ENCODE measurements at regions not wholly inside any gene's neighbourhood (a gene's known extent, or its start where the extent isn't known, plus 50 kb on each side); places are given as distances from the start of the nearest gene placed in this dataset.

DNA sequence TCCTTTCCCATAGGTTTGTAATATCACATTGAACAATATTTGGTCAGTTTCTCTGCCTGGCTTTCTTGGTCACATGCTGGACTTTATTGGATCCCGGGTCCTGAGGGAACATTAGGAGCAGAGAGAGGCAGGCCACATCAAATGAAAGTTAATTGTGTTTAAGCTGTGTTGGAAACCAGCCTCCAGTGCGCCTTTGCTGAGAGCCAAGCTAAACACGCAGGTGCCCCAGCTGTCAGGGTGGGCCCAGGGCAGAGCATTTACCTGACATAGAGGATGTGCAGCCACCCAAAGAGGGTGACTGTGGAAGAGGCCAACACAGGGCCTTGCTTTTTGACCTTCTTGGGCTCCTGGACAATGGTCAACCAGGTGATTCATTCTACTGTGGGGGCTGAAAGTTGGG, 149.3 kb downstream of the EBLN2 start:
- Histone ChIP-seq H3K9me3 (replicated peaks; ENCODE audit: low read length) (no peaks in the 10 kb centered on the region), H3K4me2 (ENCODE audit: low read length) (no peak overlapping the region), H3K27me3 (ENCODE audit: control insufficient read depth, insufficient read depth, low read length) (no peaks in the 10 kb centered on the region), H3K4me3 (ENCODE audit: low read length) (no peak overlapping the region), H3K4me1 (ENCODE audit: control insufficient read depth, insufficient read depth, low read length) (peaks cover 8% of the 10 kb centered on the region), H3K9ac (ENCODE audit: low read depth, low read length) (no peak overlapping the region), H3K36me3 (ENCODE audit: insufficient read depth, low read length) (no peaks in the 10 kb centered on the region)

DNA sequence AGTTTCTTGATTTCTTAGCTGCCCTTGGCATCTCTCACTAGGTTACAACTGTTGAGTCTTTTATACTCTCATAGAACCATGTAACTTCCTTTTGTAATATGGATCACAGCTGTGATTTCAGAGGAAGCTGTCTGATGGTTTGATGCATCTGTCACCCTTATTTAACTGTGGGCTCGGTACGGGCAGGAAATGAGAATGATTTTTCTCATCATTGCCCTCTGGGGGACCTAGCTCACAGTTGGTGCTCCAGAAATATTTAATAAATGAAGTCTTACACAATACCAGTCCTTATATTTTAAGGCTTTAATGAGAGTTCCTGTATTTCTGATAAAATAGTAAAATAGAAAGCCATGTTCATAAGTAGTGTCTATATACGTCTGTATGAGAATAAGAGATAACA, 151.2 kb downstream of the EBLN2 start:
- H3K36me3 ChIP-seq (ENCODE audit: insufficient read depth, low read length) = no peaks in the 10 kb centered on the region
- H3K9me3 ChIP-seq (replicated peaks; ENCODE audit: low read length) = no peaks in the 10 kb centered on the region
- H3K27me3 ChIP-seq (ENCODE audit: control insufficient read depth, insufficient read depth, low read length) = no peaks in the 10 kb centered on the region
- no peak overlapping the region for H3K9ac ChIP-seq (ENCODE audit: low read depth, low read length)
- H3K4me2 ChIP-seq (ENCODE audit: low read length) = no peak overlapping the region
- H3K4me1 ChIP-seq (ENCODE audit: control insufficient read depth, insufficient read depth, low read length) = peaks cover 8% of the 10 kb centered on the region
- H3K4me3 ChIP-seq (ENCODE audit: low read length) = no peak overlapping the region

DNA sequence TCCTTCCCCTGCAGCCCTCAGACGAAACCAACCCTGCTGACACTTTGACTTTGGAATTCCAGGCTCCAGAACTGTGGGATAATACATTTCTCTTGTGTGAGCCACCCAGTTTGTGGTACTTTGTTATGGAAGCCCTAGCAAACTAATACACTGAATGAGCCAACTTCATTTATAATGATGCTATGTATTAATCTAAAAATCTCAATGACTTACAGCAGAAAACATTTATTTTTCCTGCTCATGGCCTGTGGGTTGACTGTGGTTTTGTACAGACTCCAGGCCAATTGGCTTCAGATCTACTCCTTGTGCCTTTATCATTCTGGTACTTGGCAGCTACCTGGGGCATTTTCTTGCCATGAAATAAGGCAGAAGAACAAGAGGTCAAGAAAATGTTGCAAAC, 152.4 kb downstream of the EBLN2 start:
- no peak overlapping the region for H3K4me3 ChIP-seq (ENCODE audit: low read length)
- H3K9ac ChIP-seq (ENCODE audit: low read depth, low read length) = no peak overlapping the region
- peaks cover 8% of the 10 kb centered on the region for H3K4me1 ChIP-seq (ENCODE audit: control insufficient read depth, insufficient read depth, low read length)
- no peaks in the 10 kb centered on the region for H3K36me3 ChIP-seq (ENCODE audit: insufficient read depth, low read length)
- H3K9me3 ChIP-seq (replicated peaks; ENCODE audit: low read length) = no peaks in the 10 kb centered on the region
- no peaks in the 10 kb centered on the region for H3K27me3 ChIP-seq (ENCODE audit: control insufficient read depth, insufficient read depth, low read length)
- no peak overlapping the region for H3K4me2 ChIP-seq (ENCODE audit: low read length)

DNA sequence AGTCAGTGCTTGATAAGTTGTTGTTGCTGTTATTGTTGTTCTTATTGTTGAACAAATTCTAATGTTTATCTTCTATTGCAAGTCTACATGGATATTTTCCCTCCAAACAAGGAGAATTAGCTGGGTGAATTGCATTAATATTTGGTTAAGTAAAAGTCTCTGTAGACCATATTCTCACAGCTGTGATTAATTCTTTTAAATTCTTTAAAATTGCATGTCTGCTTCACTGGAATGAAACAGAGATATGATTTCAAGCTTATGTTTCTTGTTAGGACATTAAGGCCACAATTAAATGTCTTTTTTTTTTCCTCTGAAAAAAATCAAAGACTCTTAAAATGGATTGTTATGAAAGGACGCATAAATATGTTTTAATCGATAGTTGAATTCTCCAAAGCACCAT, 153.4 kb downstream of the EBLN2 start:
- no peak overlapping the region for H3K4me3 ChIP-seq (ENCODE audit: low read length)
- no peak overlapping the region for H3K4me2 ChIP-seq (ENCODE audit: low read length)
- H3K9ac ChIP-seq (ENCODE audit: low read depth, low read length) = no peak overlapping the region
- no peaks in the 10 kb centered on the region for H3K27me3 ChIP-seq (ENCODE audit: control insufficient read depth, insufficient read depth, low read length)
- no peaks in the 10 kb centered on the region for H3K9me3 ChIP-seq (replicated peaks; ENCODE audit: low read length)
- H3K36me3 ChIP-seq (ENCODE audit: insufficient read depth, low read length) = no peaks in the 10 kb centered on the region
- H3K4me1 ChIP-seq (ENCODE audit: control insufficient read depth, insufficient read depth, low read length) = peaks cover 8% of the 10 kb centered on the region

DNA sequence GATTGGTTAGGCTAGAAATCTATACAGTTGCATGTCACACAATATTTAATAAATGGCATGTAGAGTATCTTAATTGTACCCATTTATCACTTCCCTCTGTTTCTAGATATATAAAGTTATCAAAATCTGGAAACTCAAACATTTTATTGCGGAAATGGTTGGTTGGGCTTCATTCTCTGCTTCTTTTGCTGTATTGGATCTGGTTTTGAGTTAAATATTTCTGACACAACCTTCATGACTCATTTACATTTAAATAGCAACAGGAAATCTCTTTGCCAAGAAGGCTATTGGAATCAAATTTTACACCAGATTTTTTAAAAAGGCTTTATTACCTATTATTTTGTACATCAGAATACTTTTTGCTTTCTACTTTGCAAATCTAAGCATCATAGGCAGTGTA, 153.8 kb downstream of the EBLN2 start:
- H3K4me2 ChIP-seq (ENCODE audit: low read length) = no peak overlapping the region

DNA sequence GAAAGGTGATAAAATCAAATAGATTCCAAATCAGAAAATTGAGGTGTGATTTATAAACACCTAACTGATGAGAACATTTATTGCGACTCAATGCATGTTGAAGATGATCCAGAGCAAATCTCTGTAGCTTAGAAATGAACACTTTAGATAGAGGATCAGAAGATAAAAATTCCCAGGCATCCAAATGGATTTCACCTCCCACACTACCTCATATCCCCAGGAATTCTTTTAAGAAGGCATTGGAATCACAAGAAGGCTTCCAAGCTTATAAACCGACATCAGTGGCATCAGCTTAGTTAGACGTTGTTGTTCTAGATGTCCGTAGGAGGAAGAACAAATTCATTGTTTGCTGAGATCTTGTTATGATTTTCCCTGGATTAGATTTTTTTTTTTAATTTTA, 154.4 kb downstream of the EBLN2 start:
- H3K36me3 ChIP-seq (ENCODE audit: insufficient read depth, low read length) = no peaks in the 10 kb centered on the region
- H3K4me1 ChIP-seq (ENCODE audit: control insufficient read depth, insufficient read depth, low read length) = peaks cover 8% of the 10 kb centered on the region
- H3K4me2 ChIP-seq (ENCODE audit: low read length) = no peak overlapping the region
- no peak overlapping the region for H3K4me3 ChIP-seq (ENCODE audit: low read length)
- no peaks in the 10 kb centered on the region for H3K27me3 ChIP-seq (ENCODE audit: control insufficient read depth, insufficient read depth, low read length)
- no peak overlapping the region for H3K9ac ChIP-seq (ENCODE audit: low read depth, low read length)
- H3K9me3 ChIP-seq (replicated peaks; ENCODE audit: low read length) = no peaks in the 10 kb centered on the region

More for the DNA sequence above, 153.8 kb downstream of the EBLN2 start:
- no peak overlapping the region for H3K9ac ChIP-seq (ENCODE audit: low read depth, low read length)
- H3K36me3 ChIP-seq (ENCODE audit: insufficient read depth, low read length) = no peaks in the 10 kb centered on the region
- peaks cover 8% of the 10 kb centered on the region for H3K4me1 ChIP-seq (ENCODE audit: control insufficient read depth, insufficient read depth, low read length)
- H3K9me3 ChIP-seq (replicated peaks; ENCODE audit: low read length) = no peaks in the 10 kb centered on the region
- H3K27me3 ChIP-seq (ENCODE audit: control insufficient read depth, insufficient read depth, low read length) = no peaks in the 10 kb centered on the region
- no peak overlapping the region for H3K4me3 ChIP-seq (ENCODE audit: low read length)

DNA sequence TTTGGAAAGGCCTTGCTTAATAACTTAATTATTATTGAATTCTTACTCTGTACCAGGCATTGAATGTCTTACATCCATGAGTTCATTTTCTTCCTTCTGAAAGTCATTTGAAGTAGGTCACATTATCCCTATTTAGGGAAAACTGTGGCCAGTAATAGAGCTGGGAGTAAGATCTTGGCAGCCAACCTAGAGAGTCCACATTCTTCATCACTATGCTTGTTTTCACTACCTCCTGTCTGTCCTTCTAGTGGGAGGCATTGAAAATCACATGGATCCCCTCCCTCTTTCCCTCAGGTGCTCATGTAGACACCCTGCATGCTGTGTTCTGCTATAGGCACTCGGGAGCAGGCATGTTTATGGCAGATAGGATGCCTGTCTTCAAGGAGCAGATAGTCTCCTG, 154.9 kb downstream of the EBLN2 start:
- no peak overlapping the region for H3K4me3 ChIP-seq (ENCODE audit: low read length)
- H3K4me1 ChIP-seq (ENCODE audit: control insufficient read depth, insufficient read depth, low read length) = peaks cover 8% of the 10 kb centered on the region
- H3K9ac ChIP-seq (ENCODE audit: low read depth, low read length) = no peak overlapping the region
- H3K4me2 ChIP-seq (ENCODE audit: low read length) = no peak overlapping the region
- no peaks in the 10 kb centered on the region for H3K9me3 ChIP-seq (replicated peaks; ENCODE audit: low read length)
- H3K27me3 ChIP-seq (ENCODE audit: control insufficient read depth, insufficient read depth, low read length) = no peaks in the 10 kb centered on the region
- no peaks in the 10 kb centered on the region for H3K36me3 ChIP-seq (ENCODE audit: insufficient read depth, low read length)

DNA sequence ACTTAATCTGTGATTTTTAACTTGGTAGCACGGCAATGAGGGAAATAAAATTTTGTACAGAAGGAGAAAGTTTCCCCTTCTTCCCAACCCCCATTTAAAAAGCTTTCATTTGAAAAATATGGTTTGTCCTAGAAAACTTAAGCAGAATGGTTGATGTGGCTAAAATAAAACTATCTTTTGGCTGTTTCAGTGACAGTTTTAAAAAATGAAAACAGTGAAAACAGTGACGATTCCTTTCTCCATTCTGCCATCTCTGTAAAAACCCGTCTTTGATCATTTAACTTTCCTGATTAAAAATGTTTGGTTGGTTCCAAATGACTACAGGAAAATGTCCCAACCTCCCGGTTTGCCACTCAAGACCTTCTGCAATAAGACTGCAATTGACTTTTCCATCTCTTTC, 160.7 kb downstream of the EBLN2 start:
- Histone ChIP-seq H3K9ac (ENCODE audit: low read depth, low read length) (no peak overlapping the region), H3K9me3 (replicated peaks; ENCODE audit: low read length) (no peaks in the 10 kb centered on the region), H3K27me3 (ENCODE audit: control insufficient read depth, insufficient read depth, low read length) (no peaks in the 10 kb centered on the region), H3K4me3 (ENCODE audit: low read length) (no peak overlapping the region), H3K4me2 (ENCODE audit: low read length) (no peak overlapping the region), H3K4me1 (ENCODE audit: control insufficient read depth, insufficient read depth, low read length) (no peaks in the 10 kb centered on the region), H3K36me3 (ENCODE audit: insufficient read depth, low read length) (no peaks in the 10 kb centered on the region)

DNA sequence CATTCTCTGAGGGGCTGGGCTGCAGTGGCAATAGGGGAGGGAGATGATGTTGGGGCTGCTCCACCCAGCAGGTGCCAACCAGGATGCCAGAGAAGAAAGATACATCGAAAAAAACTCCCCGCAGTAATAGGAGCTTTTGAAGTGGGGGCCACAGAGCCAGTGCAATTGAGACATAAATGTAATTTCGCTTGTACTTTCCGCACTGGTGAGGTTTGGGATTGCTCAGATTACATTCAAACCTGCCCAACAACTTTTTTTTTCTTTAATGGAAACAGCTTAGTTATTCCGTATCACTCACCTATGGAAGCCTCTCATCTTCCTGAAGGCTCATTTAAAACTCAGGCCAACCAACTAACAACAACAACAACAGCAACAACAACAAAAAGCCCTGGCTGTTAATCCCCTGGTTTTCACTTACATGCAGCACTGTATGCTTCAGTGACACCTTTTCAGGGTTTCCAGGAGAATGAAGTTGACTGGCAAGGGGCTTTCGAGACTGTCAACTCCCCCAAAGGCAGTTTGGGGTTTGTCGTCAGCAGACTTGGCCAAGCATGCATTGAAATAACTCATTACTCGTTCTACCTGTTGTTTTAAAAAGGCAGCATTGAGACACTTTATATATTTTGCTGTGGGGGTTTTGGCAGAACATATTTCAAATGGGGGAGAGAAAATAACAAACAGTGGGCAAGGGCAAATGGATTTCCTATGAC, 163.8 kb downstream of the EBLN2 start:
- no peaks in the 10 kb centered on the region for H3K9me3 ChIP-seq (replicated peaks; ENCODE audit: low read length)
- no peak overlapping the region for H3K4me3 ChIP-seq (ENCODE audit: low read length)
- H3K4me1 ChIP-seq (ENCODE audit: control insufficient read depth, insufficient read depth, low read length) = peaks cover 12% of the 10 kb centered on the region

GRCh38 chr3:73225991-73226390, 164.5 kb downstream of the EBLN2 start:
- Histone ChIP-seq H3K9ac (ENCODE audit: low read depth, low read length) (no peak overlapping the region), H3K4me3 (ENCODE audit: low read length) (no peak overlapping the region), H3K27me3 (ENCODE audit: control insufficient read depth, insufficient read depth, low read length) (no peaks in the 10 kb centered on the region), H3K4me1 (ENCODE audit: control insufficient read depth, insufficient read depth, low read length) (peaks cover 12% of the 10 kb centered on the region), H3K4me2 (ENCODE audit: low read length) (no peak overlapping the region), H3K36me3 (ENCODE audit: insufficient read depth, low read length) (no peaks in the 10 kb centered on the region), H3K9me3 (replicated peaks; ENCODE audit: low read length) (no peaks in the 10 kb centered on the region)

More for the DNA sequence above, 163.8 kb downstream of the EBLN2 start:
- Histone ChIP-seq H3K4me2 (ENCODE audit: low read length) (no peak overlapping the region), H3K36me3 (ENCODE audit: insufficient read depth, low read length) (no peaks in the 10 kb centered on the region), H3K27me3 (ENCODE audit: control insufficient read depth, insufficient read depth, low read length) (no peaks in the 10 kb centered on the region), H3K9ac (ENCODE audit: low read depth, low read length) (no peak overlapping the region)

GRCh38 chr3:73228000-73228399, 166.5 kb downstream of the EBLN2 start:
- H3K9me3 ChIP-seq (replicated peaks; ENCODE audit: low read length) = no peaks in the 10 kb centered on the region

GRCh38 chr3:73228437-73228836, 167.0 kb downstream of the EBLN2 start:
- H3K4me1 ChIP-seq (ENCODE audit: control insufficient read depth, insufficient read depth, low read length) = peaks cover 12% of the 10 kb centered on the region
- no peaks in the 10 kb centered on the region for H3K9me3 ChIP-seq (replicated peaks; ENCODE audit: low read length)
- H3K4me3 ChIP-seq (ENCODE audit: low read length) = no peak overlapping the region
- no peak overlapping the region for H3K9ac ChIP-seq (ENCODE audit: low read depth, low read length)
- no peaks in the 10 kb centered on the region for H3K27me3 ChIP-seq (ENCODE audit: control insufficient read depth, insufficient read depth, low read length)
- H3K4me2 ChIP-seq (ENCODE audit: low read length) = peak overlapping the region; percentile 25
- H3K36me3 ChIP-seq (ENCODE audit: insufficient read depth, low read length) = no peaks in the 10 kb centered on the region

More at GRCh38 chr3:73228000-73228399, 166.5 kb downstream of the EBLN2 start:
- H3K27me3 ChIP-seq (ENCODE audit: control insufficient read depth, insufficient read depth, low read length) = no peaks in the 10 kb centered on the region
- H3K4me1 ChIP-seq (ENCODE audit: control insufficient read depth, insufficient read depth, low read length) = peaks cover 12% of the 10 kb centered on the region
- H3K36me3 ChIP-seq (ENCODE audit: insufficient read depth, low read length) = no peaks in the 10 kb centered on the region
- H3K9ac ChIP-seq (ENCODE audit: low read depth, low read length) = no peak overlapping the region
- no peak overlapping the region for H3K4me2 ChIP-seq (ENCODE audit: low read length)
- no peak overlapping the region for H3K4me3 ChIP-seq (ENCODE audit: low read length)

All from skeletal muscle satellite cell (primary cell).